Left ventricle myocardium inferior (tissue), 1 donor: ENCODE measurements at regions not wholly inside any gene's neighbourhood (a gene's known extent, or its start where the extent isn't known, plus 50 kb on each side); places are given as distances from the start of the nearest gene placed in this dataset.

ENCODE experiments used
- DNase-seq: peaks from one replicate; pipeline ENCODE4 v3.0.0-alpha.2; 2020
- H3K27ac ChIP-seq: fragments of 200-600 bp; replicated peaks from 2 replicates; pipeline ENCODE4 v1.8.0; 2021
- H3K27me3 ChIP-seq: fragments of 200-600 bp; 2 replicates; pipeline ENCODE4 v1.8.0; 2021; ENCODE audit warnings: low read depth
- H3K36me3 ChIP-seq: fragments of 200-600 bp; 2 replicates; pipeline ENCODE4 v1.8.0; 2021
- H3K4me1 ChIP-seq: fragments of 200-600 bp; 2 replicates; pipeline ENCODE4 v1.8.0; 2021
- H3K4me3 ChIP-seq: fragments of 200-600 bp; 2 replicates; pipeline ENCODE4 v1.8.0; 2021; ENCODE audit warnings: mild to moderate bottlenecking, moderate library complexity
- H3K9me3 ChIP-seq: fragments of 200-600 bp; replicated peaks from 2 replicates; pipeline ENCODE4 v1.8.0; 2021
- CTCF ChIP-seq: fragments of 200-600 bp; IDR thresholded peaks from 2 replicates; pipeline ENCODE4 v1.8.0; 2021; ENCODE audit warnings: antibody characterized with exemption, mild to moderate bottlenecking, borderline replicate concordance
- intact Hi-C: fragments of 100-400 bp; cut with micrococcal nuclease; formaldehyde crosslinking; loops from one replicate; pipeline ENCODE4 v1.11.0; 2022
- donor health status: DM: no; HTN: yes; CAD: no; lungs with severe emphysema.

- H3K9me3 ChIP-seq = no peaks in the 10 kb centered on the region
- intact Hi-C loops = no loop called here
- H3K36me3 ChIP-seq = no peaks in the 10 kb centered on the region
- peaks cover 16% of the 10 kb centered on the region for H3K4me1 ChIP-seq
- no peak for DNase-seq
- no peak for TF ChIP-seq CTCF
- H3K27me3 ChIP-seq = no peaks in the 10 kb centered on the region
- H3K4me3 ChIP-seq = no peak overlapping the region
- H3K27ac ChIP-seq = no peak overlapping the region
These were observed 60.8 kb upstream of the TENT5A start for GRCh38 chr6:81813305-81813704.

GRCh38 chr6:81812401-81812800, 59.9 kb upstream of the TENT5A start:
- no peaks in the 10 kb centered on the region for H3K36me3 ChIP-seq
- intact Hi-C loops = no loop called here
- H3K4me3 ChIP-seq = no peak overlapping the region
- DNase-seq = no peak
- H3K9me3 ChIP-seq = no peaks in the 10 kb centered on the region
- TF ChIP-seq CTCF = no peak
- peaks cover 23% of the 10 kb centered on the region for H3K4me1 ChIP-seq
- no peaks in the 10 kb centered on the region for H3K27me3 ChIP-seq
- H3K27ac ChIP-seq = no peak overlapping the region

GRCh38 chr6:81808851-81809570, 56.5 kb upstream of the TENT5A start:
- Histone ChIP-seq H3K9me3 (no peaks in the 10 kb centered on the region), H3K27ac (peak overlapping the region; percentile 74)

GRCh38 chr6:81806793-81807565, 54.5 kb upstream of the TENT5A start:
- no peak for DNase-seq
- Histone ChIP-seq H3K9me3 (no peaks in the 10 kb centered on the region), H3K4me1 (peaks cover 23% of the 10 kb centered on the region), H3K36me3 (no peaks in the 10 kb centered on the region), H3K27ac (no peak overlapping the region), H3K4me3 (no peak overlapping the region), H3K27me3 (no peaks in the 10 kb centered on the region)
- TF ChIP-seq CTCF = no peak
- intact Hi-C loops = no loop called here

More at GRCh38 chr6:81808851-81809570, 56.5 kb upstream of the TENT5A start:
- Histone ChIP-seq H3K4me3 (peak overlapping the region; percentile 49), H3K27me3 (no peaks in the 10 kb centered on the region), H3K36me3 (no peaks in the 10 kb centered on the region), H3K4me1 (peaks cover 23% of the 10 kb centered on the region)
- intact Hi-C loops = no loop called here
- DNase-seq = peak; percentile 16
- TF ChIP-seq CTCF = no peak

GRCh38 chr6:81802356-81802755, 49.9 kb upstream of the TENT5A start:
- DNase-seq = no peak
- Histone ChIP-seq H3K27ac (no peak overlapping the region), H3K9me3 (no peaks in the 10 kb centered on the region), H3K4me1 (no peaks in the 10 kb centered on the region), H3K4me3 (no peak overlapping the region), H3K36me3 (no peaks in the 10 kb centered on the region), H3K27me3 (no peaks in the 10 kb centered on the region)
- no peak for TF ChIP-seq CTCF
- intact Hi-C loops = no loop called here
